HCT116 (cell line): ENCODE measurements at regions not wholly inside any gene's neighbourhood (a gene's known extent, or its start where the extent isn't known, plus 50 kb on each side); places are given as distances from the start of the nearest gene placed in this dataset.

Experiments used
- ATAC-seq: fragments of 200-7000 bp; cut with Tn5 transposase; 2 replicates; pipeline ENCODE4 v1.9.1; 2020; ENCODE audit warnings: mild to moderate bottlenecking, moderate library complexity
- BruUV-seq: library from RNA; stranded (reverse); fragments of 400-500 nt; replicated peaks from 2 replicates; lab custom pipeline; 2021; lab: Mats Ljungman, UMichigan
- CTCF ChIA-PET: fragments of 300-600 bp; sonication (Branson Sonifier 250); formaldehyde crosslinking; loops from one replicate; lab custom pipeline; 2021; ENCODE audit warnings: antibody characterized with exemption; lab: Charles Lee
- POLR2A ChIA-PET: fragments of 300-600, 350-600 bp; sonication (Branson Sonifier 250); formaldehyde crosslinking; loops from one replicate; lab custom pipeline; 2021; ENCODE audit warnings: antibody characterized with exemption; lab: Charles Lee
- RAD21 ChIA-PET, 2 experiments: fragments of 300-600 bp; sonication (Branson Sonifier 250); formaldehyde crosslinking; loops; one replicate each; lab custom pipeline; 2023; ENCODE audit warnings: low total read pairs in 2 of 2; ENCODE audit not compliant: uncharacterized antibody in 2 of 2, unreplicated experiment in 2 of 2, low non-redundant PET in 1 of 2; lab: Charles Lee
- DNase-seq: peaks from one replicate; pipeline ENCODE4 v3.0.0-alpha.2; 2010; ENCODE audit warnings: low read depth, low spot score
- H2AFZ ChIP-seq: fragments of 200-600 bp; shearing (Covaris generic), sonication (generic); 2 replicates; pipeline ENCODE4 v1.6.1; 2017; ENCODE audit warnings: low read depth, mixed run types, mixed read lengths, antibody characterized with exemption, low read length; ENCODE audit not compliant: poor library complexity, severe bottlenecking
- H3K27ac ChIP-seq: 2 replicates; pipeline ENCODE4 v1.5.1; 2012; ENCODE audit warnings: low read depth, low read length
- H3K27me3 ChIP-seq: fragments of 200-600 bp; sonication (generic); 2 replicates; pipeline ENCODE4 v1.6.1; 2016; ENCODE audit warnings: mixed run types, low read length, mixed read lengths; ENCODE audit not compliant: insufficient read depth
- H3K36me3 ChIP-seq, 2 experiments: fragments of 200-500 bp in 1 of 2; fragments of 200-600 bp in 1 of 2; sonication (Bioruptor generic) in 1 of 2; sonication (generic) in 1 of 2; 2 replicates each; pipeline versions ENCODE4 v1.5.1 to v1.6.1; 2014 to 2016; ENCODE audit warnings: low read length in 2 of 2, inconsistent platforms in 1 of 2, mixed read lengths in 1 of 2, mixed run types in 1 of 2; ENCODE audit not compliant: insufficient read depth in 2 of 2, control insufficient read depth in 1 of 2
- H3K4me1 ChIP-seq, 2 experiments: fragments of 200-600 bp in 1 of 2; sonication (generic) in 1 of 2; 2 replicates each; pipeline versions ENCODE4 v1.5.1 to v1.6.1; 2012 to 2017; ENCODE audit warnings: low read length in 2 of 2, inconsistent platforms in 1 of 2, mild to moderate bottlenecking in 1 of 2, mixed read lengths in 1 of 2, mixed run types in 1 of 2, moderate library complexity in 1 of 2; ENCODE audit not compliant: insufficient read depth in 2 of 2, control insufficient read depth in 1 of 2
- H3K4me2 ChIP-seq: fragments of 200-600 bp; sonication (generic); 2 replicates; pipeline ENCODE4 v1.6.1; 2017; ENCODE audit warnings: mixed run types, low read length, mixed read lengths
- H3K4me3 ChIP-seq, 2 experiments: fragments of 200-600 bp in 1 of 2; sonication (generic) in 1 of 2; replicated peaks in 1 of 2; 2 replicates each; pipeline ENCODE4 v1.5.1; 2011 to 2016; ENCODE audit warnings: low read length in 2 of 2, control low read depth in 1 of 2, low read depth in 1 of 2, mild to moderate bottlenecking in 1 of 2, mixed read lengths in 1 of 2, mixed run types in 1 of 2
- H3K79me2 ChIP-seq: fragments of 200-600 bp; sonication (generic); 2 replicates; pipeline ENCODE4 v1.6.1; 2017; ENCODE audit warnings: mild to moderate bottlenecking, mixed run types, low read length, moderate library complexity, mixed read lengths; ENCODE audit not compliant: insufficient read depth
- H3K9ac ChIP-seq: fragments of 200-600 bp; sonication (generic); 2 replicates; pipeline ENCODE4 v1.6.1; 2016; ENCODE audit warnings: low read length, mixed read lengths
- H3K9me2 ChIP-seq: fragments of 200-600 bp; sonication (generic), shearing (Covaris generic); 2 replicates; pipeline ENCODE4 v1.6.1; 2017; ENCODE audit warnings: mixed run types, mild to moderate bottlenecking, moderate library complexity; ENCODE audit not compliant: insufficient read depth
- H3K9me3 ChIP-seq, 2 experiments: fragments of 200-500 bp in 1 of 2; fragments of 200-600 bp in 1 of 2; sonication (Bioruptor generic) in 1 of 2; sonication (generic) in 1 of 2; 2 replicates each; pipeline ENCODE4 v1.6.1; 2014 to 2017; ENCODE audit warnings: low read length in 2 of 2, mixed read lengths in 2 of 2, inconsistent platforms in 1 of 2, low read depth in 1 of 2, mild to moderate bottlenecking in 1 of 2, mixed run types in 1 of 2, moderate library complexity in 1 of 2; ENCODE audit not compliant: control insufficient read depth in 1 of 2, insufficient read depth in 1 of 2
- H4K20me1 ChIP-seq: fragments of 200-600 bp; sonication (generic), shearing (Covaris generic); 2 replicates; pipeline ENCODE4 v1.6.1; 2017; ENCODE audit warnings: mixed run types, mild to moderate bottlenecking, moderate library complexity; ENCODE audit not compliant: insufficient read depth
- CBX3 ChIP-seq: IDR thresholded peaks from 2 replicates; pipeline ENCODE4 v1.6.1; 2012; ENCODE audit warnings: low read depth
- CEBPB ChIP-seq: IDR thresholded peaks from 2 replicates; pipeline ENCODE4 v1.6.1; 2012; ENCODE audit warnings: low read depth
- CTCF ChIP-seq, 3 experiments: fragments of 200-600 bp in 1 of 3; sonication (generic) in 1 of 3; IDR thresholded peaks in 2 of 3; conservative IDR thresholded peaks in 1 of 3; 2 replicates each; pipeline ENCODE4 v1.5.1; 2012 to 2017; ENCODE audit warnings: low read depth in 2 of 3, low read length in 2 of 3, antibody characterized with exemption in 1 of 3, borderline replicate concordance in 1 of 3, control low read depth in 1 of 3, mild to moderate bottlenecking in 1 of 3, mixed read lengths in 1 of 3, mixed run types in 1 of 3, moderate library complexity in 1 of 3; ENCODE audit not compliant: insufficient read depth in 1 of 3
- EZH2phosphoT487 ChIP-seq: fragments of 200-600 bp; IDR thresholded peaks from 2 replicates; pipeline ENCODE4 v1.6.1; 2018; ENCODE audit warnings: antibody characterized with exemption, borderline replicate concordance
- FOSL1 ChIP-seq: IDR thresholded peaks from 2 replicates; pipeline ENCODE4 v1.6.1; 2012; ENCODE audit warnings: low read depth
- JUND ChIP-seq: IDR thresholded peaks from 2 replicates; pipeline ENCODE4 v1.6.1; 2012
- MAX ChIP-seq: IDR thresholded peaks from 2 replicates; pipeline ENCODE4 v1.6.1; 2012
- POLR2A ChIP-seq: IDR thresholded peaks from 2 replicates; pipeline ENCODE4 v1.7.0; 2011; ENCODE audit warnings: borderline replicate concordance; ENCODE audit not compliant: insufficient read depth, insufficient read length; ENCODE audit errors: extremely low read depth
- POLR2AphosphoS5 ChIP-seq: IDR thresholded peaks from 2 replicates; pipeline ENCODE4 v1.6.1; 2011; ENCODE audit warnings: mild to moderate bottlenecking, low read depth, low read length, moderate library complexity
- RAD21 ChIP-seq: IDR thresholded peaks from 2 replicates; pipeline ENCODE4 v1.6.1; 2012; ENCODE audit warnings: low read depth, mild to moderate bottlenecking
- REST ChIP-seq: IDR thresholded peaks from 2 replicates; pipeline ENCODE4 v1.6.1; 2012; ENCODE audit warnings: low read depth
- SIN3A ChIP-seq: IDR thresholded peaks from 2 replicates; pipeline ENCODE4 v1.6.1; 2012; ENCODE audit warnings: low read depth
- SP1 ChIP-seq: IDR thresholded peaks from 2 replicates; pipeline ENCODE4 v1.6.1; 2012; ENCODE audit warnings: low read depth
- SRF ChIP-seq: IDR thresholded peaks from 2 replicates; pipeline ENCODE4 v1.6.1; 2012; ENCODE audit warnings: low read depth
- YY1 ChIP-seq: IDR thresholded peaks from 2 replicates; pipeline ENCODE4 v1.6.1; 2011; ENCODE audit warnings: low read length, low read depth, moderate library complexity, mild to moderate bottlenecking; ENCODE audit not compliant: insufficient replicate concordance; ENCODE audit errors: extremely low read depth
- ZBTB33 ChIP-seq: IDR thresholded peaks from 2 replicates; pipeline ENCODE4 v1.6.1; 2011; ENCODE audit warnings: mild to moderate bottlenecking, low read length, moderate library complexity; ENCODE audit not compliant: insufficient replicate concordance; ENCODE audit errors: extremely low read depth
- ZFX ChIP-seq: fragments of 450-650 bp; IDR thresholded peaks from 2 replicates; pipeline ENCODE4 v1.6.1; 2017
- intact Hi-C: fragments of 100-400 bp; cut with micrococcal nuclease; formaldehyde crosslinking; loops from 2 replicates; pipeline ENCODE4 v1.10.0; 2022

- ChIA-PET POLR2A (no interaction called here), RAD21 (no interaction called here), CTCF (no interaction called here)
- Histone ChIP-seq H3K27ac (no peak overlapping the region), H3K4me2 (no peak overlapping the region), H3K9me3 (no peaks in the 10 kb centered on the region), H4K20me1 (no peaks in the 10 kb centered on the region), H3K27me3 (no peaks in the 10 kb centered on the region), H3K79me2 (no peaks in the 10 kb centered on the region), H3K9me2 (no peaks in the 10 kb centered on the region), H3K4me1 (no peaks in the 10 kb centered on the region), H2AFZ (no peak overlapping the region), H3K9ac (no peak overlapping the region), H3K36me3 (no peaks in the 10 kb centered on the region), H3K4me3 (no peak overlapping the region)
- intact Hi-C loops, result no loop called here
- DNase-seq, result no peak
- ATAC-seq, result no peak
- TF ChIP-seq ZBTB33 (no peak), REST (no peak), FOSL1 (no peak), CBX3 (no peak), SRF (no peak), RAD21 (no peak), YY1 (no peak), MAX (no peak), ZFX (no peak), CTCF (IDR thresholded peaks at IDR 0.05 in 2 of 3, conservative IDR thresholded peaks at IDR 0.05 in 1 of 3; ENCODE audit: borderline replicate concordance in 1 of 3, insufficient read depth in 1 of 3, low read depth in 2 of 3, low read length in 2 of 3) (no peak), SP1 (no peak), SIN3A (no peak), CEBPB (no peak), JUND (no peak), POLR2A (no peak), POLR2AphosphoS5 (no peak), EZH2phosphoT487 (no peak)
- no TSS peak for BruUV-seq
These were observed 133.9 kb downstream of the OSR1 start for GRCh38 chr2:19224486-19224885.
